K562 (cell line): ENCODE measurements at regions not wholly inside any gene's neighbourhood (a gene's known extent, or its start where the extent isn't known, plus 50 kb on each side); places are given as distances from the start of the nearest gene placed in this dataset.

Source experiments
- ATAC-seq: fragments of 200-7000 bp; cut with Tn5 transposase; 3 replicates; pipeline ENCODE4 v1.9.1; 2020; ENCODE audit warnings: moderate library complexity
- BruUV-seq: library from RNA; stranded (reverse); fragments of 400-500 nt; replicated peaks from 2 replicates; lab custom pipeline; 2021; lab: Mats Ljungman, UMichigan
- CTCF ChIA-PET: fragments of 300-600 bp; formaldehyde crosslinking; extraction: SDS; loops from one replicate; lab custom pipeline; 2021; ENCODE audit warnings: low intra/inter-chr PET ratio; lab: Yijun Ruan, JAX
- POLR2A ChIA-PET: fragments of 300-600, 350-650 bp; sonication (Branson Sonifier 250); formaldehyde crosslinking; extraction: SDS; loops from one replicate; lab custom pipeline; 2021; ENCODE audit warnings: antibody characterized with exemption, inconsistent platforms; lab: Yijun Ruan, JAX
- DNase-seq, 4 experiments: peaks; one replicate each; pipeline versions ENCODE4 v3.0.0 to v3.0.0-alpha.2; 2011 to 2018; ENCODE audit warnings: low spot score in 3 of 4, mixed read lengths in 3 of 4; ENCODE audit errors: extremely low read depth in 1 of 4
- FAIRE-seq: peaks from 2 replicates; lab custom pipeline; 2011; peaks lifted over from hg19 to GRCh38; lab: Jason Lieb, UNC
- H2AFZ ChIP-seq: 2 replicates; pipeline ENCODE4 v1.6.0; 2011; ENCODE audit warnings: low read depth, low read length, control low read depth, inconsistent platforms
- H3K27ac ChIP-seq: fragments of 200-600 bp; 3 replicates; pipeline ENCODE4 v1.8.0; 2011; ENCODE audit warnings: low read depth, mild to moderate bottlenecking, control low read depth, inconsistent platforms, low read length, moderate library complexity, mixed read lengths; ENCODE audit errors: extremely low read depth
- H3K27me3 ChIP-seq, 2 experiments: fragments of 300-600 bp in 1 of 2; 2 replicates in 1 of 2; 3 replicates in 1 of 2; pipeline versions ENCODE4 v1.6.0 to v1.8.0; 2011; ENCODE audit warnings: inconsistent platforms in 2 of 2, low read length in 2 of 2, mild to moderate bottlenecking in 1 of 2, mixed read lengths in 1 of 2, moderate library complexity in 1 of 2; ENCODE audit not compliant: control insufficient read depth in 2 of 2, insufficient read depth in 2 of 2
- H3K36me3 ChIP-seq: fragments of 300-600 bp; 3 replicates; pipeline ENCODE4 v1.8.0; 2011; ENCODE audit warnings: mild to moderate bottlenecking, low read length, inconsistent platforms; ENCODE audit not compliant: control insufficient read depth, insufficient read depth
- H3K4me1 ChIP-seq, 2 experiments: fragments of 200-600 bp in 1 of 2; replicated peaks in 1 of 2; 2 replicates in 1 of 2; 3 replicates in 1 of 2; pipeline versions ENCODE4 v1.5.1 to v1.8.0; 2011; ENCODE audit warnings: inconsistent platforms in 2 of 2, low read length in 2 of 2, mild to moderate bottlenecking in 1 of 2, mixed read lengths in 1 of 2, moderate library complexity in 1 of 2; ENCODE audit not compliant: control insufficient read depth in 2 of 2, insufficient read depth in 2 of 2
- H3K4me2 ChIP-seq: 2 replicates; pipeline ENCODE4 v1.6.1; 2011; ENCODE audit warnings: low read length, control low read depth, inconsistent platforms, mixed read lengths; ENCODE audit not compliant: insufficient read depth
- H3K4me3 ChIP-seq: fragments of 200-600 bp; sonication (generic), shearing (Covaris generic); 2 replicates; pipeline ENCODE4 v1.5.1; 2016; ENCODE audit warnings: control low read depth, inconsistent platforms
- H3K79me2 ChIP-seq: fragments of 200-600 bp; 3 replicates; pipeline ENCODE4 v1.8.0; 2011; ENCODE audit warnings: low read length, inconsistent platforms; ENCODE audit not compliant: control insufficient read depth, insufficient read depth
- H3K9ac ChIP-seq, 2 experiments: 2 replicates each; pipeline versions ENCODE4 v1.6.0 to v1.6.1; 2011; ENCODE audit warnings: low read depth in 2 of 2, low read length in 2 of 2, control low read depth in 1 of 2, inconsistent platforms in 1 of 2, mild to moderate bottlenecking in 1 of 2, mixed read lengths in 1 of 2; ENCODE audit not compliant: insufficient read depth in 1 of 2
- H3K9me1 ChIP-seq: one replicate; pipeline ENCODE4 v1.6.0; 2011; ENCODE audit warnings: inconsistent platforms, mild to moderate bottlenecking, low read length, moderate library complexity; ENCODE audit not compliant: control insufficient read depth, insufficient read depth
- H3K9me3 ChIP-seq: replicated peaks from 2 replicates; pipeline ENCODE4 v1.5.1; 2011; ENCODE audit warnings: low read depth, low read length, inconsistent platforms; ENCODE audit not compliant: control insufficient read depth, insufficient read depth
- H4K20me1 ChIP-seq: replicated peaks from 2 replicates; pipeline ENCODE4 v1.6.1; 2011; ENCODE audit warnings: low read length, inconsistent platforms, mixed read lengths; ENCODE audit not compliant: control insufficient read depth, insufficient read depth
- ATF4 ChIP-seq: fragments of 450-650 bp; formaldehyde crosslinking; IDR thresholded peaks from 2 replicates; pipeline ENCODE4 v1.4.0; 2022; ENCODE audit warnings: mild to moderate bottlenecking, moderate library complexity
- EGR1 ChIP-seq: fragments of 450-650 bp; conservative IDR thresholded peaks from 2 replicates; pipeline ENCODE4 v1.6.1; 2017; ENCODE audit warnings: mild to moderate bottlenecking
- ELF4 ChIP-seq: fragments of 450-650 bp; formaldehyde crosslinking; IDR thresholded peaks from 2 replicates; pipeline ENCODE4 v1.4.0; 2022; ENCODE audit warnings: missing genetic modification characterization
- GABPA ChIP-seq: fragments of 200-800 bp; sonication (Bioruptor generic); conservative IDR thresholded peaks from 2 replicates; pipeline ENCODE4 v1.6.1; 2016; ENCODE audit warnings: low read depth, missing genetic modification characterization, missing compliant biosample characterization
- PRDM10 ChIP-seq: fragments of 450-650 bp; IDR thresholded peaks from 2 replicates; pipeline ENCODE4 v1.6.1; 2018; ENCODE audit not compliant: partially characterized antibody
- RUNX1 ChIP-seq: sonication (generic); IDR thresholded peaks from 2 replicates; pipeline ENCODE4 v1.6.1; 2016; ENCODE audit warnings: antibody characterized with exemption, low read depth
- ZNF311 ChIP-seq: fragments of 250-450 bp; sonication (Bioruptor Pico); IDR thresholded peaks from 2 replicates; pipeline ENCODE4 v1.4.0; 2020; ENCODE audit warnings: mild to moderate bottlenecking, moderate library complexity
- WGBS: fragments of 100-300 bp; shearing (Covaris generic); methylation state at CpG from one replicate; pipeline ENCODE4 v1.1.6; 2016; ENCODE audit warnings: low coverage, mixed read lengths; ENCODE audit not compliant: insufficient coverage; ENCODE audit errors: missing lambda C conversion rate; 5-methylcytosine and 5-hydroxymethylcytosine counted together
- in situ Hi-C: fragments of 300-500 bp; cut with MboI; formaldehyde crosslinking; loops from 4 replicates; pipeline ENCODE4 v1.15.0; 2018; ENCODE audit warnings: inconsistent platforms, mixed read lengths
- intact Hi-C: fragments of 100-400 bp; cut with micrococcal nuclease; formaldehyde crosslinking; loops from 2 replicates; pipeline ENCODE4 v1.14.2; 2022

GRCh38 chr11:110808248-110808647 is 96.0 kb upstream of the ARHGAP20 start:
- WGBS, result under 1% methylated on average over 6 of the region's 6 CpGs

More at GRCh38 chr11:110808248-110808647, 96.0 kb upstream of the ARHGAP20 start:
- ChIA-PET POLR2A (no interaction called here), CTCF (no interaction called here)
- Histone ChIP-seq H3K27ac (no peak overlapping the region), H3K4me3 (no peak overlapping the region), H3K27me3 (no peaks in the 10 kb centered on the region), H3K36me3 (no peaks in the 10 kb centered on the region), H3K4me2 (no peak overlapping the region), H4K20me1 (no peaks in the 10 kb centered on the region), H3K79me2 (no peaks in the 10 kb centered on the region), H2AFZ (no peak overlapping the region), H3K9me3 (no peaks in the 10 kb centered on the region; the same call in 1 of the 2 replicates), H3K9me1 (no peaks in the 10 kb centered on the region), H3K4me1 (no peaks in the 10 kb centered on the region), H3K9ac (no peak overlapping the region)
- peak in 1 of 4 experiments; percentile 12 for DNase-seq
- no TSS peak for BruUV-seq
- intact Hi-C loops (no loop called here), in situ Hi-C loops (no loop called here)
- no peak for FAIRE-seq
- ATAC-seq, result no peak
- peak; percentile 31; the same call in 1 of the 2 replicates for TF ChIP-seq ELF4 (CRISPR knock-in tag)
- peak; percentile 37 for TF ChIP-seq PRDM10
- 0 out of 2 replicates have a peak, but pooled peaks have one; percentile 35 for TF ChIP-seq ZNF311 (CRISPR knock-in tag)
- no peak for TF ChIP-seq EGR1
- TF ChIP-seq GABPA (tag), result peak; percentile 29; the same call in 1 of the 2 replicates
- TF ChIP-seq RUNX1, result no peak
- peak; percentile 53; the same call in 1 of the 2 replicates for TF ChIP-seq ATF4 (CRISPR knock-in tag)
